NCI-H82 treated with DMSO at 0.1 percent for 48 hours (cell line): ENCODE measurements at regions not wholly inside any gene's neighbourhood (a gene's known extent, or its start where the extent isn't known, plus 50 kb on each side); places are given as distances from the start of the nearest gene placed in this dataset.
"Not testable (repeated sequence)": the region's sequence is repeated elsewhere in the genome, so short reads cannot be mapped to it uniquely, and the experiment has no call there.

Experiments
- DNase-seq: peaks from one replicate; lab custom pipeline; 2025; ENCODE audit not compliant: unreplicated experiment; lab: John Stamatoyannopoulos, UW

- no peak for DNase-seq
Measured at GRCh38 chr3:159346271-159346903, 544.5 kb downstream of the MFSD1 start.

- no peak for DNase-seq
Measured at GRCh38 chr3:159348431-159348830, 546.6 kb downstream of the MFSD1 start.

GRCh38 chr3:159356606-159357005, 554.8 kb downstream of the MFSD1 start:
- no peak for DNase-seq

- no peak for DNase-seq
Measured at GRCh38 chr3:159364511-159364910, 562.7 kb downstream of the MFSD1 start.

- no peak for DNase-seq
Measured at GRCh38 chr3:159366476-159366875, 564.6 kb downstream of the MFSD1 start.

- no peak for DNase-seq
Measured at GRCh38 chr3:159371961-159372360, 570.1 kb downstream of the MFSD1 start.

GRCh38 chr3:159378396-159379194, 576.7 kb downstream of the MFSD1 start:
- DNase-seq, result peak; percentile 20

- DNase-seq, result no peak
Measured at GRCh38 chr3:159380891-159381290, 579.0 kb downstream of the MFSD1 start.

GRCh38 chr3:159390656-159391212, 588.9 kb downstream of the MFSD1 start:
- DNase-seq, result no peak

GRCh38 chr3:159397683-159398082, 591.0 kb upstream of the IL12A start:
- not testable (repeated sequence) for DNase-seq

- DNase-seq, result no peak
Measured at GRCh38 chr3:159401069-159401468, 587.6 kb upstream of the IL12A start.

- not testable (repeated sequence) for DNase-seq
Measured at GRCh38 chr3:159409711-159410110, 578.9 kb upstream of the IL12A start.

- no peak for DNase-seq
Measured at GRCh38 chr3:159413319-159413718, 575.3 kb upstream of the IL12A start.

- DNase-seq, result no peak
Measured at GRCh38 chr3:159416856-159417255, 571.8 kb upstream of the IL12A start.

- no peak for DNase-seq
Measured at GRCh38 chr3:159417761-159418160, 570.9 kb upstream of the IL12A start.

GRCh38 chr3:159418571-159419526, 569.8 kb upstream of the IL12A start:
- DNase-seq, result no peak

GRCh38 chr3:159429702-159430101, 558.9 kb upstream of the IL12A start:
- no peak for DNase-seq

- DNase-seq, result no peak
Measured at GRCh38 chr3:159432682-159433340, 555.8 kb upstream of the IL12A start.

GRCh38 chr3:159439346-159439745, 549.3 kb upstream of the IL12A start:
- DNase-seq, result no peak

GRCh38 chr3:159441279-159441678, 547.4 kb upstream of the IL12A start:
- DNase-seq, result no peak

GRCh38 chr3:159443266-159443665, 545.4 kb upstream of the IL12A start:
- DNase-seq, result no peak
